HG02943 (cell line): ENCODE measurements at regions not wholly inside any gene's neighbourhood (a gene's known extent, or its start where the extent isn't known, plus 50 kb on each side); places are given as distances from the start of the nearest gene placed in this dataset.

ENCODE experiments used
- ATAC-seq: cut with Tn5 transposase; IDR thresholded peaks from one replicate; pipeline ENCODE4 v1.9.1; 2021; ENCODE audit warnings: mild to moderate bottlenecking, low read depth, moderate library complexity; ENCODE audit not compliant: unreplicated experiment

GRCh38 chr2:219692521-219692920 lies 65.1 kb downstream of the SLC4A3 start:
- no peak for ATAC-seq

GRCh38 chr2:219695145-219695709 lies 67.8 kb downstream of the SLC4A3 start:
- no peak for ATAC-seq

- no peak for ATAC-seq
Observed at GRCh38 chr2:219697811-219698747, 70.6 kb downstream of the SLC4A3 start.

- ATAC-seq: no peak
Observed at GRCh38 chr2:219698748-219699439, 71.5 kb downstream of the SLC4A3 start.

- no peak for ATAC-seq
Observed at GRCh38 chr2:219699440-219699821, 72.0 kb downstream of the SLC4A3 start.

GRCh38 chr2:219701847-219702634 lies 74.6 kb downstream of the SLC4A3 start:
- ATAC-seq: no peak

- ATAC-seq: no peak
Observed at GRCh38 chr2:219702796-219703545, 75.5 kb downstream of the SLC4A3 start.

- no peak for ATAC-seq
Observed at GRCh38 chr2:219704878-219705277, 77.4 kb downstream of the SLC4A3 start.

- no peak for ATAC-seq
Observed at GRCh38 chr2:219706823-219707281, 79.4 kb downstream of the SLC4A3 start.

- ATAC-seq: no peak
Observed at GRCh38 chr2:219707496-219708285, 80.3 kb downstream of the SLC4A3 start.

- ATAC-seq: no peak
Observed at GRCh38 chr2:219709331-219709761, 81.9 kb downstream of the SLC4A3 start.

- no peak for ATAC-seq
Observed at GRCh38 chr2:219713110-219713509, 85.7 kb downstream of the SLC4A3 start.

- ATAC-seq: no peak
Observed at GRCh38 chr2:219714681-219715400, 87.4 kb downstream of the SLC4A3 start.

- no peak for ATAC-seq
Observed at GRCh38 chr2:219718066-219718465, 90.6 kb downstream of the SLC4A3 start.

- no peak for ATAC-seq
Observed at GRCh38 chr2:219719521-219719920, 92.1 kb downstream of the SLC4A3 start.

- no peak for ATAC-seq
Observed at GRCh38 chr2:219720956-219721355, 93.5 kb downstream of the SLC4A3 start.

- no peak for ATAC-seq
Observed at GRCh38 chr2:219722276-219722879, 94.9 kb downstream of the SLC4A3 start.

GRCh38 chr2:219723311-219723710 lies 95.9 kb downstream of the SLC4A3 start:
- no peak for ATAC-seq
